ENCODE measurements at regions not wholly inside any gene's neighbourhood (a gene's known extent, or its start where the extent isn't known, plus 50 kb on each side); places are given as distances from the start of the nearest gene placed in this dataset.

- TF ChIP-seq EZH2phosphoT487 (IDR thresholded peaks at IDR 0.05; ENCODE audit: insufficient read depth, low read depth) (no peak), EZH2 (IDR thresholded peaks at IDR 0.05; ENCODE audit: insufficient read depth, poor library complexity, severe bottlenecking) (no peak)
These were observed 122.9 kb upstream of the IL12B start for GRCh38 chr5:159453209-159453608.

Measured in GM23248 (cell line).